ENCODE measurements at regions not wholly inside any gene's neighbourhood (a gene's known extent, or its start where the extent isn't known, plus 50 kb on each side); places are given as distances from the start of the nearest gene placed in this dataset.

- DNase-seq (ENCODE audit: low read depth): no peak
Measured at GRCh38 chr10:10782603-10783002, 235.1 kb upstream of the CELF2 start.

- DNase-seq (ENCODE audit: low read depth): no peak
Measured at GRCh38 chr10:10785627-10786026, 232.0 kb upstream of the CELF2 start.

GRCh38 chr10:10786109-10787090 is 231.3 kb upstream of the CELF2 start:
- DNase-seq (ENCODE audit: low read depth): no peak

- no peak for DNase-seq (ENCODE audit: low read depth)
Measured at GRCh38 chr10:10787586-10787985, 230.1 kb upstream of the CELF2 start.

- no peak for DNase-seq (ENCODE audit: low read depth)
Measured at GRCh38 chr10:10788761-10789160, 228.9 kb upstream of the CELF2 start.

- DNase-seq (ENCODE audit: low read depth): no peak
Measured at GRCh38 chr10:10791869-10792268, 225.8 kb upstream of the CELF2 start.

GRCh38 chr10:10792681-10793080 is 225.0 kb upstream of the CELF2 start:
- no peak for DNase-seq (ENCODE audit: low read depth)

- no peak for DNase-seq (ENCODE audit: low read depth)
Measured at GRCh38 chr10:10794046-10794445, 223.6 kb upstream of the CELF2 start.

- no peak for DNase-seq (ENCODE audit: low read depth)
Measured at GRCh38 chr10:10794791-10795191, 222.9 kb upstream of the CELF2 start.

- no peak for DNase-seq (ENCODE audit: low read depth)
Measured at GRCh38 chr10:10796061-10796773, 221.5 kb upstream of the CELF2 start.

- DNase-seq (ENCODE audit: low read depth): no peak
Measured at GRCh38 chr10:10796774-10797415, 220.8 kb upstream of the CELF2 start.

GRCh38 chr10:10797513-10797912 is 220.2 kb upstream of the CELF2 start:
- DNase-seq (ENCODE audit: low read depth): no peak

- DNase-seq (ENCODE audit: low read depth): no peak
Measured at GRCh38 chr10:10798102-10798863, 219.4 kb upstream of the CELF2 start.

- DNase-seq (ENCODE audit: low read depth): no peak
Measured at GRCh38 chr10:10798864-10799192, 218.8 kb upstream of the CELF2 start.

GRCh38 chr10:10800961-10801360 is 216.7 kb upstream of the CELF2 start:
- no peak for DNase-seq (ENCODE audit: low read depth)

- DNase-seq (ENCODE audit: low read depth): no peak
Measured at GRCh38 chr10:10803278-10803677, 214.4 kb upstream of the CELF2 start.

- no peak for DNase-seq (ENCODE audit: low read depth)
Measured at GRCh38 chr10:10804061-10804460, 213.6 kb upstream of the CELF2 start.

- no peak for DNase-seq (ENCODE audit: low read depth)
Measured at GRCh38 chr10:10804998-10805740, 212.5 kb upstream of the CELF2 start.

- DNase-seq (ENCODE audit: low read depth): no peak
Measured at GRCh38 chr10:10807106-10807505, 210.6 kb upstream of the CELF2 start.

GRCh38 chr10:10811562-10811961 is 206.1 kb upstream of the CELF2 start:
- no peak for DNase-seq (ENCODE audit: low read depth)

GRCh38 chr10:10813656-10814055 is 204.0 kb upstream of the CELF2 start:
- no peak for DNase-seq (ENCODE audit: low read depth)

All from stimulated activated CD8-positive, alpha-beta memory T cell treated with anti-CD3 and anti-CD28 coated beads, Interleukin-7, amount 100 ng/mL, for 24 hours (primary cell).